ENCODE measurements at regions not wholly inside any gene's neighbourhood (a gene's known extent, or its start where the extent isn't known, plus 50 kb on each side); places are given as distances from the start of the nearest gene placed in this dataset.
"Not testable (repeated sequence)": the region's sequence is repeated elsewhere in the genome, so short reads cannot be mapped to it uniquely, and the experiment has no call there.

DNA sequence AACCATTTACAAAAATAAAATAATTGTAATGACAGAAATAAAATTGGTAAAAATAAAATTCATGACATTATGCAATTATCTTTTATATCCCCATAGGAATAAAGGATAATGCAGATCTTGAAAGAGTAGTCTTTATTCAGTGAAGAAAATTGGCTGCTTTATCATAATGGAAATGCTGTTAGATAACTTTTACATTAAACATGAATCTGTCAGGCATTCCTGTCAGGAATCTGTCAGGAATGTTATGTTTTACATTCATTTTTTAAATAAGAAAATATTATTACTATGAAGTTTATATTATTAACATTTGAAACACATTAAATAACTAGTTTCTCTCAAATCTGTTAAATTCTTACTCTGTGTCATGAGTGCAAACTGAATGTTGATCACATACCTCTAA, 1024.7 kb upstream of the TMEFF2 start:
- DNase-seq = no peak

DNA sequence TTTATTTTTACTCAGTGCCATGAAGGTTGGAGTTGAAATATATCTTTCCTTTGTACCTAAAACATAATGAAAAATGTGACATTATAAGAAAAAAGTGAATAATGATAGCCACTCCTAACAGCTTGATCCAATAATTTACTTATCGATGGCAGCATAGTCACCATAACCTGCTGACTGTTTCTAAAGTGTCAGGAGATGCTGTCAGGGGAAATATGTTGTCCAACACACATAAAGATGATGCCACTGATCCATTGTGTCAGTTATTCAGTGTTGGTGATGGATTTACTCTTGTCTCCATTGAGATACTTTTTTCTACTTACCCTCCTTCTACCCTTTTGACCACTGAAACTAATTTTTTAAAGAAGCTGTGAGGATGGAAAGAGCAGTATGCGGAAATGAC, 1006.9 kb upstream of the TMEFF2 start:
- DNase-seq = no peak

DNA sequence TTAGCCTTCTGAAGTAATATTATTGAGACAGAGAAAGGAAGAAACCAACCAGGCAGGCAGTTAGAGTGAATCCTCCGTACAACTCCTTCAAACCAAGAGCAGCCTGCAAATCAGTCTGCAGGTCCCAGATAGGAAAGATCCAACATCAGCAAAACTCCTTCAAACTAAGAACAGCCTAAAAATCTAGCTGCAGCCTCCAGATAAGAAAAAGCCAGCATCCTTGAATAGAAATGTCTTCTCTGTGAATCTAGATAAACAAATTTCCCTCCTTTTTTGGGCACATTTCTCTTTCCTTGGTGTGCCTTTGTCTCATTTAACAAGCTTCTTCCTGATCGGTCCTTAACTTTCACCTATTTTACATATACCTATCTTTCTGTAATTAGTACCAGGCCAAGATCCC, 1004.6 kb upstream of the TMEFF2 start:
- DNase-seq = no peak

- no peak for DNase-seq
These were observed 993.1 kb upstream of the TMEFF2 start for GRCh38 chr2:193187816-193188215.

DNA sequence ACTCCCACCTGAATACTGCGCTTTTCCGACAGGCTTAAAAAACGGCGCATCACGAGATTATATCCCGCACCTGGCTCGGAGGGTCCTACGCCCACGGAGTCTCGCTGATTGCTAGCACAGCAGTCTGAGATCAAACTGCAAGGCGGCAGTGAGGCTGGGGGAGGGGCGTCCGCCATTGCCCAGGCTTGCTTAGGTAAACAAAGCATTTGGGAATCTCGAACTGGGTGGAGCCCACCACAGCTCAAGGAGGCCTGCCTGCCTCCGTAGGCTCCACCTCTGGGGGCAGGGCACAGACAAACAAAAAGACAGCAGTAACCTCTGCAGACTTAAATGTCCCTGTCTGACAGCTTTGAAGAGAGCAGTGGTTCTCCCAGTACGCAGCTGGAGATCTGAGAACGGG, 976.2 kb upstream of the TMEFF2 start:
- DNase-seq = not testable (repeated sequence)

- no peak for DNase-seq
These were observed 961.7 kb upstream of the TMEFF2 start for GRCh38 chr2:193156480-193156879.

GRCh38 chr2:193154076-193154475, 959.3 kb upstream of the TMEFF2 start:
- DNase-seq = no peak

DNA sequence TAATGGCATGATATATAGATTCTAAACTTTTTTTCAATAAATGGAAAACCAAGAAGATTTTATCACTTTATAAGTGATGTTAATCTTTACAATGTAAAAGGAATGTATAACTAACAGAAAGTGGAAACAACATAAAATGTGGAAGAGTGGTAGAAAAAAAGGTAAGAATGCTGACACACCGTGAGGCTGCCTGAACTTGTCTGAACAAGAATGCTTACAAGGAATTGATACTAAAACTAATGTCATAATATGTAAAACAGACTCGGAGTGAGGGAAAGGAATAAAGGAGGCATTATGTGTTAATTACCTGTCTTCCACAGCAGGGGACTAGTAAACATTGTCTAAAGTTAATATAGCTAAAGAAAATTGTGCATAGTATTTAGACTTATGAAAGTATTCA, 958.8 kb upstream of the TMEFF2 start:
- DNase-seq = no peak

- not testable (repeated sequence) for DNase-seq
These were observed 947.7 kb upstream of the TMEFF2 start for GRCh38 chr2:193142467-193142866.

- no peak for DNase-seq
These were observed 947.3 kb upstream of the TMEFF2 start for GRCh38 chr2:193141998-193142397.

- not testable (repeated sequence) for DNase-seq
These were observed 946.2 kb upstream of the TMEFF2 start for GRCh38 chr2:193140895-193141294.

GRCh38 chr2:193124815-193125214, 930.1 kb upstream of the TMEFF2 start:
- no peak for DNase-seq

GRCh38 chr2:193114827-193115226, 920.1 kb upstream of the TMEFF2 start:
- no peak for DNase-seq

DNA sequence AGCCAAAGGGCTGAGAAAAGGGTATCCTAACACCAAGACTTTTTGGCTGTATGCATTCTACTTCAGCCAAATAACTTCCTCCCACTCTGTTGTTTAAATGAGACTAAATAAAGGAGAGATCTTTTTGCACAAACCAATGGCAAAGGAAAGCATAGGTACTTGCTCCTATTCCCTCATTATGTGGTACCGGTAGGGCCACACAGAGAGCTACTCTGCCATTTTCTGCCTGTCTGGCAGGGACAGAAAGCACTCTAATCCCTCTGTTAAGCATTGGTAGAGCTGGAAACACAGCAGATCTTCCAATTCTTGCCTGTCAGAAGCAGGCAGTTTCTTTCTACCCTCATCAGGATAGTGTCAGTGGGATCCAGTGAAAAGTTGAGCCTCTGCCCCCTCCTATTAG, 918.3 kb upstream of the TMEFF2 start:
- DNase-seq = no peak

GRCh38 chr2:193103064-193103463, 908.3 kb upstream of the TMEFF2 start:
- no peak for DNase-seq

- no peak for DNase-seq
These were observed 906.9 kb upstream of the TMEFF2 start for GRCh38 chr2:193101591-193101990.

DNA sequence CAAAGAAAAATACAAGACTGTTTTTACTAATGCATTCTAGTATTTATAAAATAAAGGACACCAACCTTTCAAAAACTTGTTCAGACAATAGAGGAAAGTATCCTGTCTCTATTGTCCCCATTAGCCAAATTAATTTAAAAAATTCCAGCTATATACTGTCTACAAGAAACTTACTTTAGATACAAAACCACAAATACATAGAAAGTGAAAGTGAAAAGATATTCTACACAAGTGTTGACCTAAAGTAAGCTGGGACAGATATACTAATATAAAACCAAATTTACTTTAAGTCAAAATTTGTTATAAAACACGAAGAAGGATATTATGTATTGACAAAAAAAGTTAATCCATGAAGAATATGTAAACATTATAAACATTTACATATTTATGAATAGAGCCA, 893.3 kb upstream of the TMEFF2 start:
- no peak for DNase-seq

- no peak for DNase-seq
These were observed 882.3 kb upstream of the TMEFF2 start for GRCh38 chr2:193076995-193077394.

GRCh38 chr2:193074933-193075332, 880.2 kb upstream of the TMEFF2 start:
- no peak for DNase-seq

DNA sequence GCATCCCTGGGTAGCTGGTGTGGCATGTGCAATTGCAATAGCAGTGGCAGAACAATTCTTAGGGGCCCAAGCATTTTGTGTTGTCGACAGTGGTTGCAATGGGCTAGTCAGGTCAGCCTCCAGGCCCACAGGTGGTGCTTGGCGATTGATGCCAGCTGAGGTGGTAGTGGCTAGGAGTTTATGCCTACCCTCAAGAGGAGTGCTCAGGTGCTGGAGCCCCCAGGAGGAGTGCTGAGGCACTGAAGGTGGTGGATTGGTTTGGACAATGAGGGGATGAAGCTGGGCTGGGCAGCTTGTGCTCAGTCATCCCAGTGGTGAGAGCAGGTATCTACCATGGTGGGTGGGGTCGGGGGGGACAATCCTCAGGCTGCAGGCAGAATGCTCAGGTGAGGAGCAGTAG, 877.9 kb upstream of the TMEFF2 start:
- DNase-seq = no peak

GRCh38 chr2:193025556-193025955, 830.8 kb upstream of the TMEFF2 start:
- not testable (repeated sequence) for DNase-seq

- no peak for DNase-seq
These were observed 830.1 kb upstream of the TMEFF2 start for GRCh38 chr2:193024791-193025190.

GRCh38 chr2:193011870-193012269, 817.1 kb upstream of the TMEFF2 start:
- no peak for DNase-seq

- DNase-seq = no peak
These were observed 798.3 kb upstream of the TMEFF2 start for GRCh38 chr2:192993059-192993458.

GRCh38 chr2:192983173-192983572, 788.4 kb upstream of the TMEFF2 start:
- DNase-seq = no peak

DNA sequence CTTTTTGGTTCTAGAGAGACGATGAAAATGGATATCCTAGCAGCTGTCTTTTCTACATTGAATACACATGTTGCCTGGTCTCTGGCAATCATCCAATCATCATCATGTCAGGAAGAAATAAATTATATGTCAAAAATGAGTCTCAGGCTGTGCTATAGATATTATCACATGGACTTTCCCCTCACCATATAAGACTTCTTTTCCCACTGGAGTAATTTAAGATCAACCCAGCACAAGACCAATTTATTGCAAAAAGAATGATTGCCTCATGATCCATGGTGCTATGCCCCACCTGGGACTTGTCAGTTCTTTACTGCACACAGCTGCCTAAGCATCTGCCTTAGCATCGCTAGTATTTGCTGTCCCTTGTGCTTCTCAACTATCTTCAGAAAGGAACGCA, 783.7 kb upstream of the TMEFF2 start:
- peak; percentile 78 for DNase-seq
